ENCODE measurements at regions not wholly inside any gene's neighbourhood (a gene's known extent, or its start where the extent isn't known, plus 50 kb on each side); places are given as distances from the start of the nearest gene placed in this dataset.

- TF ChIP-seq YY1 (IDR thresholded peaks at IDR 0.05; ENCODE audit: low read depth) = no peak
- no peak for TF ChIP-seq CEBPB (IDR thresholded peaks at IDR 0.05)
- TF ChIP-seq RAD21 (IDR thresholded peaks at IDR 0.05; ENCODE audit: low read depth) = no peak
- TF ChIP-seq, protein P1, sequence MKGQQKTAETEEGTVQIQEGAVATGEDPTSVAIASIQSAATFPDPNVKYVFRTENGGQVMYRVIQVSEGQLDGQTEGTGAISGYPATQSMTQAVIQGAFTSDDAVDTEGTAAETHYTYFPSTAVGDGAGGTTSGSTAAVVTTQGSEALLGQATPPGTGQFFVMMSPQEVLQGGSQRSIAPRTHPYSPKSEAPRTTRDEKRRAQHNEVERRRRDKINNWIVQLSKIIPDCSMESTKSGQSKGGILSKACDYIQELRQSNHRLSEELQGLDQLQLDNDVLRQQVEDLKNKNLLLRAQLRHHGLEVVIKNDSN (IDR thresholded peaks at IDR 0.05) = no peak
- no peak for TF ChIP-seq EP300 (IDR thresholded peaks at IDR 0.05; ENCODE audit: borderline replicate concordance)
- no peak for TF ChIP-seq TEAD4 (IDR thresholded peaks at IDR 0.05)
- no peak for TF ChIP-seq NFIC (IDR thresholded peaks at IDR 0.05)
- no peak for TF ChIP-seq REST (IDR thresholded peaks at IDR 0.05; ENCODE audit: low read depth)
- no peak for TF ChIP-seq ZBTB7A (IDR thresholded peaks at IDR 0.05; ENCODE audit: low read depth)
- no peak for TF ChIP-seq TCF12 (IDR thresholded peaks at IDR 0.05; ENCODE audit: low read depth)
- no peak for TF ChIP-seq TAF1 (IDR thresholded peaks at IDR 0.05; ENCODE audit: low read depth)
Measured at GRCh38 chr3:157805538-157805937, 300.7 kb downstream of the SHOX2 start.
